HG03097 (cell line): ENCODE measurements at regions not wholly inside any gene's neighbourhood (a gene's known extent, or its start where the extent isn't known, plus 50 kb on each side); places are given as distances from the start of the nearest gene placed in this dataset.

Experiments used
- ATAC-seq: cut with Tn5 transposase; IDR thresholded peaks from one replicate; pipeline ENCODE4 v1.9.1; 2021; ENCODE audit not compliant: unreplicated experiment, low FRiP score

DNA sequence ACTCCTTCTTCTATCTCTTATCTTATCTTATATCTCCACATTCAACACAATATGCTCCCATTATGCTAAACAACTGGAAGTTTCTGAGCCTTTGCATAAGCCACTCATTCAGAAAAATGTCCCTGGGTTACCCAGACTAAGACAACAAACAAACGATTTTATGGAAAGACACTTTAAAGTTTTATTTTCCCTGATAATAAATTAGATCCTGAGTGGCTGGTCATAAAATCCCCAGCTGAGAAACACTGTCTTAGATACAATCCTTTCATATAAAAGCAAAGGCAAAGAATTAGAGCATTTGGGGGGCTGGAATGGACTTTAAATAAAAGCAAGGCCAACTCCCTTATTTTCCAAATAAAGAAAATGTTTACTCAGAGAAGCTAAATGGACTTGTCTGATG lies 322.3 kb downstream of the GBE1 start:
- no peak for ATAC-seq

DNA sequence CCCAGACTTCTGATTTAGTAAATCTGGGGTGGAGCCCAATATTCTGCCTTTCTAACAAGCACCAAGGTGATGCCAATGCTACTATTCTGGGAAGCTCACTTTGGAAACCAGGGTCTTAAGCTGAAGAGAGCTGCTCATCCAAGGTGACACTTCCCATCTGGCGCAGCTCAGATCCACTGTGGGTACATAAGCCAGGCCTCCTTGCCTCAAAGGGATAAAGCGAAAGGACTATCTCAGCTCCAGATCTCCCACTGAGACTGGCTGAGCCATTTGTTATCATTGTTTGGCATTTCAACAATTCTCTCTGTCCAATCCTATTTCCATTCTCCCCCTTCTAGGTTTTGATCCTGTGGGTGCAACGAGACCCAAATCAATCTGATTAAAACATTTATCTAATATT lies 323.8 kb downstream of the GBE1 start:
- ATAC-seq: no peak

DNA sequence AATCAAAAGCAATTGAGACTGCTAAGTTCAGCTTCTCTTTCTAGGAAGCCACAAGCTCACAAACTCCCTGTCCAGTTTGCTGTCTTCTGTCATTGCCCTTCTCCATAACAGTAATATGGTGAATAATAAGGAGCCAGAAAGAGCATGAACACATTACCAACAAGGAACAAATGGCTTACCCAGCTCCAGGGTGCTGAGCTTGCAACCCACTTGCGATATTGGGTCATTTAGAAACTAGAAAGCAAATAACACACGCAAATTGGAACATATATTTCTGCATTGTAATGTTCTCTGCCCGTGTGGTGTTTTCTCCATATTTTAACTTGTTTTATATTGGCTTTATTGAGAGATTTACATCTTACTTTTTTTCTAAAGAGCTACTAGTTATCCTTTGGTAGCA lies 325.3 kb downstream of the GBE1 start:
- ATAC-seq: no peak

DNA sequence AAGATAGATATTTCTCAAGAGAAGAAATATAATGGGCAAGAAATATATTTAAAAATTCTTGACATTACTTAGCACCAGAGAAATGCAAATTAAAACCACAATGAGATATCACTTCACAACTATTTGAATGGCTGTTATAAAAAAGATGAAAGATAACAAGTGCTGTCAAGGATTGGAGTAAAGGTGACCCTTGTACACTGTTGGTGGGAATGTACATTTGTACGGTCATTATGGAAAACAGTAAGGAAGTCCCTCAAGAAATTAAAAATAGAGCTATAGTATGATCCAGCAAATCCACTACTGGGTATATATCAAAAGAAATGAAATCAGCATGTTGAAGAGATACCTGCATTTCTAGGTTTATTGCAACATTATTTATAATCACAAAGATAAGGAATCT lies 326.4 kb downstream of the GBE1 start:
- no peak for ATAC-seq

DNA sequence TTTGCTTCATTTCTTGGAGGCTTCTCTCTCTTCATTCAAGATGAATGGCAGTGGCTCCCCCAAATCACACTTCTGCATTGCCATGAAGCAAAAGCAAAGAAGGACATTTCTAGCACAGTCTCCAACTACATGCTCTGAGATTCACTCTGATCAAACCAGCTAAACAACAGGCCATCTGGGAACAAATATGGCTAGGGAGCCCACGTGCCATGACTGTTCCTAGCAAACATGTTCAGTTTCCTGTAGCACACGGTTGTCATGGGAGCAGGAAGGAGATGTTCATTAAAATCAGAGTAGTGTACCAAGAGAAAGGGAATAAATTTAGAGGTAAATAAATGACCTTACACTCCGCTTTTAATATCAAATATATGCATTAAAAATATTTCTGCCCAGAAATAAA lies 327.3 kb downstream of the GBE1 start:
- no peak for ATAC-seq

DNA sequence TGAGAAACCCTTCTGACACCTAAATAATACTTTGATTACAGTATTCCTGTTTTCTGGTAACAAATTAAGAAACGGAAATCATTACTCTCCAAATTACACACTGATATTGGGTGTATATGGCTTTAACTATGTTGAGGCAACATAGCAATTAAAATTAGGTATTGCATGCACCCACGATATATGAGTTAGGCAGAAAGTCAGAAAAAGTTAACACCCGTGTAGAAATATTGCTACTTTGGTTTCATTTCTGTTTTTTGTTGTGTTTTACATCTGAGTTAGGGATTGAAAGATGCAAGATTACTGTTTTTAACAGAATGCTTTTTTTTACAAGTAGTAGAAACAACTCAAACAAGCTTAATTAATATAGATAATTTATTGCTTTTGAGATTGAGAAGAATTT lies 327.8 kb downstream of the GBE1 start:
- no peak for ATAC-seq

DNA sequence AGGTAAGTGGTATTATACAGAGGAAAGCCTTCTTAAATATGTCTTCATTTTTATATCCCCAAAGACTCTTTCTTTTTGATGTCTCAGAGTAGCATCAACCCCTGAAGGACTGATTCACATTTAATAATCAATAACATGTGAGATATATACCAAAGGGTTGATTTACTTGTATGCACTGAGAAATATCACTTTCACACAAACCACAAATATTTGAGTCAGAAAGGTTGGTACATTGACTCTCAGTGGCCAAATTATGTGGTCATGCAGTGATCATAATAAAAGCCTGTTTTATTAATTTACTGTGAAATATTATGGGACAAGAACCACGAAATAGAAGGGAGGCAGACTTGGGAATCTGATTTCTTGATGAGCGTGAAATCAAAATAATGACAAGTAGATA lies 329.0 kb downstream of the GBE1 start:
- no peak for ATAC-seq

DNA sequence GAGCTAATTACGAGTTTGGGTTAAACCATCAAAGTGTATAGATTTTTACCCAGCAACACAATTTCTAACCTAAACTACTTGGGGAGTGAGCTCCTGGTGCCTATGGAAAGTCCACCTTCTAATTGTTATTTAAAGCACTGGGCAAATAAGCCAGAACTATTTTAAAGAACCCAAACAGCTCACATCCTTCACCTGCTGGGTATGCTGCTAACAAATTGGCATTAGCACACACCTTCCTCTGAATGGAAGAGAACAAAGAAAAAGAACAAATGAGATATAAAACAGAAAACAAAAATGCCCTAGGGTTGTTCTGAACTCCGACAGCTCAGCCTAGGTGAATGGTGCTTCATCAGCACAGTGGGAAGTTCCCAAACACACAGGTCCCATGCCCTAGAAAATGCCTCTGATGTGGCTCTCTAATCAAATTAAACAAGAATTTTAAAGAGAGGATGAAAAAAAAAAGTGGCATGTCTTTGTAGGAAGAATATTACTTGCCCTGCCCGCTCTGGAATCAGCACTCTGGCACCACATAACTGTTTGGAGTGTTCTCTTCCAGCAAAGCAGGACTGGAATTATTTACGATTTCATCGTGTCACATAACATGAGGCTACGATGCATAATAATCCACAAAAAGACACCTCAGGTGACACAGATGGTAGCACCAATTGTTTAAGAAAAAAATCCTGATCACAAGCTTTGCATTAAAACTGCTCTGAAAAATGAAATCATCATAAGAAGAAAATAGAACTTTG lies 334.4 kb downstream of the GBE1 start:
- no peak for ATAC-seq

DNA sequence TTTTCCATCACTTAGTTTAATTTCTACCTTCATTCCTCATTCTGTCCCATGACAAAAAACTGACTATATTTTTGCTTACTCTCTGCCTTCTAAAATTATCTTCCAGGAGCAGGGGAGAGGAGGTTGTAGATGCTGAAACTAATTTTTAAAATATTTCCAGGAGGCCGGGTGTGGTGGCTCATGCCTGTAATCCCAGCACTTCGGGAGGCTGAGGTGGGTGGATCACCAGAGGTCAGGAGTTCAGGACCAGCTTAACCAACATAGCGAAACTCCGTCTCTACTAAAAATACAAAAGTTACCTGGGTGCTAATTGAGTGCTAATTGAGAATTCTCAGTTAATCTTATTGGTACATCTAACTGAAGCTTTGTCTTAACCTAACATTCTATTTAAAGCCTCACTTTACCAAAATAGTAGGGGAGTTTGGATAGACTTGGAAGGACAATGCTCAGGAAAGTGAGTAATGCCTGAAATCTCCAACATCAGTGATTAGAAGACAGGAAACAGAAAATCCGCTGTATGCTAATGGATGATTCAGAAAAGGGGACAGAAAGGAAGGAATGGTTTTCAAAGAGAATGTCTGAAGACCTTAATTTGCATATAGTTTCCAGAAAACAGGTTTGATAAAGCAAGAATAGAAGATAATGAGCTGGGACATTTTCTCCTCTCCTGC lies 336.1 kb downstream of the GBE1 start:
- no peak for ATAC-seq

DNA sequence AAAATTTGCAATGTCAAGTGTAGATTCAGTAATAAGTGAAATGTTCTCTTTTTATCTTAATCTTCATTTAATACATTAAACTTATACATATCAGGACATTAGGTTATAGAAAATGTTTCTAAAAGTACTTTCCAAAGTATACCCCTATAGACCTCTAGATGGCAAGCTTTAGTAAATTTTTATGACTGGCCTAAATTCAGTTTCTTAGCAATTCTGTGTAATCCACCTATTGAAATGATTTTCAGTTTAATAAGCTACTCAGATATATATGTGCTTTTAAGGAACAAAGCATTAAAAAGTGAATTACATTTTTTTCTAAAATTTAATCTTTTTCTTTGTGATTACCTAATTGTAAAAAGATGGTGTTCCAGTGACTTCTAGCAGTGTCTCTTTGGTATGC lies 342.2 kb downstream of the GBE1 start:
- no peak for ATAC-seq

DNA sequence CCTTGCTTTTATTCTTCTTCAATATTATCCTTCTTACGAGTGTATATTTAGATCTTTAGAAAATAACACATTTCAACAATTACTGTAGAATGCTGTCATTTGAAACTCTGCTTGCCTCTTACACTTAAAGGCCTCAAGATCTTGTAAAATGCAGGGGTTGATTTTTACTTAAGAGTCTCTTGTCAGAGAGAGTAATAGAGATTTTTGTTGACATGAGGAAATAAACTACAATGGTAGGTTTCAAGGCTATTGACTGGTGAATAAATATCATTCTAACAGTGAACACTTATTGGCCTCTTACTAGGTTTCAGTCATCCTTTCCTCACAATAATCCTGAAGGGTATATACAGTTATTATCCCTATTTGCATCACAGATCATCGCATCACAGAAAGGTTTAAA lies 344.6 kb downstream of the GBE1 start:
- ATAC-seq: no peak

DNA sequence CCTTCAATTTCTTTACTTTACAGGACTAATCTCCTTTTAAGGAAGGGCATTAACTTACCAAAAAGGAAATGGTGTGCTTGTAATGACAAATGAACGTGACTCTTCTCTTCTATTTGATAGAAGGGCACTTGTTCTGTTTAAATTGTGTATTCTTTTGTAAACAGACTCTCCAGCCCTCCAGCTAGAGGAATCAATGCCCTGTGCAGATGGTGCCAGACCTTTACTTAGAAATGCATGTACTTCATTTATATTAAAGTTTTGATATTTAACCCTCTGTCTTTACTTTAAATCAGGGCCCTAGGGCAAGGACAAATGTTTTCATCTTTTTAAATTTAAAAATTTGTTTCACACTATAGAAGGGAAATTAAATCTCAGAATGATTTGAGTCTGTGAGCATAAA lies 355.1 kb downstream of the GBE1 start:
- no peak for ATAC-seq

DNA sequence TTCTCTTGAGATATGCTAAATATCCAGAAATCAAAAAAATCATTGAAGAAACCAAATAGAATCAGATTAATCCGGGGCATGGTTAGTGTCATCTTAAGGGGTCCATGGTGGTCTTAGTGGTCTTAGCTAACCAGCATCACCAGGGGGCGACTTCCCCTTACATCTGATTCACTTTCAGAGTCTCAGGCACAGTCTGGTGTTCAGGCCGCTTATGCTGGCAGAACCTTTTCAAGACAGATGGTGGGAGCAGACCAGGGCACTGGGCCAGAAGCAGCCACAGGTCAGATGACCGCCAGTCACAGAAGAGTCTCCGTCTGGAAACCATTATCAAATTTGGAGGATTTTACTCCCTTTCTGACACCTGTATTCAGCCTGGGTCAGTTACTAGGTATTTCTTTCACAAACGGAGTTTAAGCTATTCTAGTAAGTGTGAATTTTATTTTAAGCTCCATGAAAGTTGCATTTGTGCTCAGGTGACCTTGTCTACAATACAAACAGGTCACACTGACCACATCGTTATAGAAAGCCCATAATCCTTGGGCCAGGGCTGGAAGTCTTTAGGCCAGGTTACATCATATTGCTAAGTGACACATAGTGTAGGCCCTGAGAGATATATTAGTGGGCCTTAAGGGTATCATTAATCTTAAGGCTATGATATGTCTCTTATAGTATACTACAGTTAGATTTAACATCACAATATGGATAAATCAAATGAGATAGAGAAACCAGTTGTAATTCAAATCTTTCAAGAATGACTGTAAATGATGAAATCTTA lies 365.5 kb downstream of the GBE1 start:
- ATAC-seq: no peak

DNA sequence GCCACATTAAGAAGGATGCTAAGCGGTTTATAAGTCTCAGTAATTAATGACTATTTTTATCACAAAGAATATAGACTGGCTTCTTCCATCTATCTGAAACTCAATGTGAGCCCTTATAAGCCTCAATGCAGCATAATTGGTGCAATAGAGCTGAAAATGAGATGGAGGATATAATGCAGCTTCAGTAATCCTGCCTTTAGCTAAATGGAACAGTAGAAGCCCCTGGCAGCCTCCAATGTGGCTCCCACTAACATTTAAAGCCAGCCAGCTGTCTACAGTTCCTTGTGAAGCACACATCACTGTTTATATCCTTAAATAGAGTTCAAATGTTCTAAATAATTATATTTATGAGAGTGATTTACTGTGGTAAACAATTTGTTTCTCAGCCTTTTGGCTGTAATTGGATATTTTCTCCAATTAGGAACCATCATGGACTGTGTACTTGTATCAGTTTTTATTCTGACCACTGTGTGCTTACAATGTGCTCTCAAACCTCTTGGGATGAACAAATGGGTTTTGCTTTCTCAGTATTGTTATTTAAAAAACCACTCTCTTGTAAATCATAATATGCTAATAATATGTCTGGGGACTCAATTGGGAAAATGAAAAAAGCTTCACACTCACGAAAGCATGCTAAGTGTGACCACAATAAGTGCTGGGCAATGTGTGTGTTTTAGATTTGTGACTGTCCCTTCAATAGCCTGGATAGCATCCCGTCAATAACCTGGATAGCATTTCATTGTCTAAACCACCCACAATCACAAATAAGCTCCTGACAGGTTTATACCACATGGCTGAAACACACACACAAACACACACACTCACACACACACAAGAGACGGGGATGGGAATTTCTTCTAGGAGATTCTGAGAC lies 366.6 kb downstream of the GBE1 start:
- ATAC-seq: no peak

DNA sequence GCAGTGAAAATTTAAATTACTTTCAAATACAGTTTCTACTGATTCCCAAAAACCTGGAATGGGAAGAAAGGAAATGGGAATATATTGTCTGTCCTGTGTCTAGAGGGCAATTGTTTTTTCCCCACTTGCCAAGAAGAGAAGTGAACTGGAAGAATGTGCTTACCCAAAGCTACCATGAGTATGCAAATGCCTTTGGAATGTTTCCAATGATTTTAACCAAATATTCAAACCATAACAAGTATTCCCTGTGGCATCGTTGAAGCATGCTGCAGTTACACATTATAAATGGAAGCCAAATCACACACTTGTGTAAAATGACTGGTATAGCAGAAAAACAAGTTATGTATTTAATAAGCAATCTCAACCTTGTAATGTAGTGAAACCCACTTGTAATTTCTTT lies 368.2 kb downstream of the GBE1 start:
- ATAC-seq: no peak

DNA sequence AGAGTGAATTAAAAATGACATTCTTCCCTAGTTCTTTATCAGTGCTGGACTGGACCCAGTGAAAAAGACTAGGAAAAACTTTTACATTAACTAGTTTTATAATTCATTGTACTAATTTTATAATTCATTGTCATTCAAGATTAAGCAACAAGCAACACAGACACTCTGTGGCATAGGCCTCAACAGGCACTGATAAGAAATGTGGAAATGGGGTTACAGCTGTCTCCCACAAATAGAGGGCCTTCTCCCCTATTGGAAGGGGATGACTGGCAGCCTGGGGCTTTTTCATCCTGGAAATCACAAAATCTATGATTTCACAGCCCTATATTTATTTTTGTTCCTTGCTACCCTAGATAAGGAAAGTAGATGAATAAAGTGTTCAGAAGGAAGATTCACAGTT lies 370.6 kb downstream of the GBE1 start:
- no peak for ATAC-seq

DNA sequence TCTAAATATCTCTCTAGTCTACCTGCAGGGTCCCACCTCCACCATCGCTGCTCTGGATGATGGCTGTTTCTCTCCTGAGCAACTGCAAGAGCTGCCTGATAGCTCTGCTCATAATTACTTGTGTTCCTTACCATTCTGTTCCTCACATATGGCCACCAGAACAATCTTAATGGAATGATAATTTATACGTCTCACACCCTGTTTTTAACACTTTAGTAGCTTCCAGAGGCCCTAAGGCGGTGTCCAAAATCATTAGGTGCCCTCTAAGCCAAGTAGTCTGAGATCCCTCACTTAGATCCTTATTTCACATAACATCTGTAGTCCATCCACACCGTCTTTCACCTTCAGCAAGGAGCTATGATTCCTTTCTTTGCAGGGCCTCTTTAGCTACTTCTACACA lies 373.3 kb downstream of the GBE1 start:
- ATAC-seq: no peak

DNA sequence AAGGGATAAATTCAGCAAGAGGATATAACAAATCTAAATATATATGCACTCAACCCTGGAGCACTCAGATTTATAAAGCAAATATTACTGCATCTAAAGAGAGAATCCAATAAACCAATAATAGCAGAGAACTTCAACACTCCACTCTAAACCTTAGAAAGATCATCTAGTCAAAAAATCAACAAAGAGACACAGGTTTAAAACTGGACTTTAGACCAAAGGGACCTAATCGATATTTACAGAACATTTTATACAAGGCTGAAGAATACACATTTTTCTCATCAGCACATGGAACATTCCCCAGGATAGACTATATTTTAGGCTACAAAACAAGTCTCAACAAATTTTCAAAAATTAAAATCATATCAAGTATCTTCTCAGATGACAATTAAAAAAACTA lies 379.0 kb downstream of the GBE1 start:
- no peak for ATAC-seq

DNA sequence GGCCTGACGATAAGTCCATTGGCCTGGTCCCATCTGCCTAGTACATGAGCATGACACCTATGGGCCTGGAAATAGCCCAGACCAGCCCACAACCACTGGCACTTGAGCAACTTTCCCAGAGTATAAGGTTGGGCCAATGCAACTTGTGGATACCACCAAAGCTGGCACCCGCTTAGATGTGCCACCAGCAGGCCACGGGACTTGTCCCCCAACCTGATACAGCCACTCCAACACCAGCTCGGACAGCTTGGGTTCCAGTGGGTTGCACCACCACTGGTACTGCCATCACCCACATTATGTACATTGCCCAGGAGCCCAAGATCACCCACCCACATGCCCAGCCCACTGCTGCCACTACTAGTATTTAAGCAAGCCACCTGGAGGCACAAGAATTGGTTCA lies 381.2 kb downstream of the GBE1 start:
- ATAC-seq: no peak

DNA sequence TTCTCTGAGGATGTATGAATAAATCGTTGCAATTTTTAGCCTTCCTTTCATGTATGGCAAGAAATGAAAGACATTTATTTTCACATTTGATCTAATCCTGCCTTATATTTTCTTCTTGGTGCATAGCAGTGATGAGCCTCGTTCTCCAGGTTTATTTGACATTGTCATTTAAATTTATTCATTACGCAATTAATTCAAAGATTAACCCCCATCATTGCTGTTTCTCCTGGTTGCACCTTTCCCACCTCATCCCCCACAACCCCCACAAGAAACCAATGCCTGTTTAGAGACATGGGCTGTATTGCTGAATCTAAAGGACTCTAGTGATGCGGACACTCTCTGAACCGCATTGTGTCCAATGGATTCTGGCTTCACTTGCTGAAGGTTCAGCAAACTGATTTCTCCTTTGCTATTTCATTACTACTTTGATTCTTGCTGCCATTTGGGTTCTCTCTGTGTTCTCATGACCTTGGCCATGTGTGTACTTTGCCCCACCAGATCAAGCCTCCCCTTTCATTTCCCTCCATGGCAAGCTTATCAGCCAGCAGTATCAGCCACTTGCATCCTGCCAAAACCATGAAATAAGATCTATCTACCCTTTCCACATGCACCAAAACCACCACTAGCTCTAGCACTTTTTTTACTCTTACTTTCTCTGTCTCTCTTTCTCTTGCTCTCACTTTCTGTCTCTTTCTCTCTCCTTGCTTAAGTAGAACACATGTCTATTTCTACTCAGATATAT lies 382.7 kb downstream of the GBE1 start:
- ATAC-seq: no peak
